Muscle of leg (tissue), 3 donors: ENCODE measurements at regions not wholly inside any gene's neighbourhood (a gene's known extent, or its start where the extent isn't known, plus 50 kb on each side); places are given as distances from the start of the nearest gene placed in this dataset.
A peak's percentile ranks its signal among the peaks of the same experiment; 100 is the strongest.

Experiments used
- DNase-seq: peaks from one replicate; pipeline ENCODE4 v3.0.0; 2013
- H3K27ac ChIP-seq: one replicate; pipeline ENCODE4 v1.5.1; 2013; ENCODE audit warnings: mild to moderate bottlenecking, low read length, control low read depth
- H3K27me3 ChIP-seq: one replicate; pipeline ENCODE4 v1.6.1; 2013; ENCODE audit warnings: low read length; ENCODE audit not compliant: control insufficient read depth, insufficient read depth
- H3K36me3 ChIP-seq: one replicate; pipeline ENCODE4 v1.6.1; 2013; ENCODE audit warnings: low read length; ENCODE audit not compliant: control insufficient read depth, insufficient read depth
- H3K4me1 ChIP-seq: one replicate; pipeline ENCODE4 v1.6.1; 2013; ENCODE audit warnings: low read length; ENCODE audit not compliant: control insufficient read depth, insufficient read depth
- H3K4me3 ChIP-seq: one replicate; pipeline ENCODE4 v1.5.1; 2013; ENCODE audit warnings: low read length, control low read depth
- H3K9me3 ChIP-seq: replicated peaks from 2 replicates; pipeline ENCODE4 v1.6.1; 2013; ENCODE audit warnings: low read depth, low read length; ENCODE audit not compliant: control insufficient read depth
- WGBS: methylation state at CpG from one replicate; pipeline ENCODE4 v1.1.5; 2013; ENCODE audit warnings: missing lambda C conversion rate; ENCODE audit not compliant: insufficient coverage; 5-methylcytosine and 5-hydroxymethylcytosine counted together

GRCh38 chr15:95601525-95601924 is 729.0 kb upstream of the NR2F2 start:
- WGBS = no CpG with 5 or more reads among the region's 5 CpGs
- Histone ChIP-seq H3K4me3 (no peak overlapping the region), H3K9me3 (no peaks in the 10 kb centered on the region), H3K4me1 (peaks cover 7% of the 10 kb centered on the region), H3K36me3 (no peaks in the 10 kb centered on the region), H3K27me3 (no peaks in the 10 kb centered on the region), H3K27ac (no peak overlapping the region)
- DNase-seq = no peak

GRCh38 chr15:95603802-95604201 is 726.7 kb upstream of the NR2F2 start:
- H3K9me3 ChIP-seq = no peaks in the 10 kb centered on the region
- H3K27me3 ChIP-seq = no peaks in the 10 kb centered on the region
- no peak overlapping the region for H3K4me3 ChIP-seq
- 52% methylated on average over 3 of the region's 8 CpGs for WGBS
- DNase-seq = peak; percentile 92
- H3K27ac ChIP-seq = peak overlapping the region; percentile 67
- H3K36me3 ChIP-seq = no peaks in the 10 kb centered on the region
- H3K4me1 ChIP-seq = peaks cover 4% of the 10 kb centered on the region

GRCh38 chr15:95604634-95605036 is 725.9 kb upstream of the NR2F2 start:
- Histone ChIP-seq H3K27ac (peak overlapping the region; percentile 67), H3K36me3 (no peaks in the 10 kb centered on the region), H3K4me1 (peaks cover 4% of the 10 kb centered on the region), H3K27me3 (no peaks in the 10 kb centered on the region), H3K4me3 (no peak overlapping the region), H3K9me3 (no peaks in the 10 kb centered on the region)
- DNase-seq = peak; percentile 97
- no CpG with 5 or more reads among the region's 1 CpG for WGBS

DNA sequence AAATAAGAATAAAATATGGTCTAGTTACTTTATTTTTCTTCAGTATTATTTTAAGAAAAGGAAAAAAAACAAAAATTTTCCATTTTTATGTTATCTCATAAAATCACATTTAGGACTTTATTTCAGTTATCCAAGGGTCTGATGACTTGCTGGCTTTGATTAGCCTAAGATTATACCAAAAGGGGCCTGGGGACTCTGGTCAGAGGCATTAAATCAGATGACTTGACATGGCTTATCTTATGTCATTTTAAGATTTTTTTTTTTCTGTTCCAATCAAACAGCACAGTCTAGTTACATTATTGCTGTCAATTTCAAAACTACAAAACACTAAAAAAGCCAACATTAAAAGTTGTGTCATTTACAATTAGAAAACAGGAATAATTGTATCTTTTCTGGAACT is 725.4 kb upstream of the NR2F2 start:
- peaks cover 4% of the 10 kb centered on the region for H3K4me1 ChIP-seq
- H3K27ac ChIP-seq = peak overlapping the region; percentile 8
- no peak for DNase-seq
- no peaks in the 10 kb centered on the region for H3K27me3 ChIP-seq
- no peaks in the 10 kb centered on the region for H3K36me3 ChIP-seq
- no peaks in the 10 kb centered on the region for H3K9me3 ChIP-seq
- H3K4me3 ChIP-seq = no peak overlapping the region

GRCh38 chr15:95606551-95606950 is 723.9 kb upstream of the NR2F2 start:
- Histone ChIP-seq H3K36me3 (no peaks in the 10 kb centered on the region), H3K4me1 (peaks cover 4% of the 10 kb centered on the region), H3K4me3 (no peak overlapping the region), H3K9me3 (no peaks in the 10 kb centered on the region), H3K27ac (no peak overlapping the region), H3K27me3 (no peaks in the 10 kb centered on the region)
- DNase-seq = no peak
- WGBS = no CpG with 5 or more reads among the region's 2 CpGs

DNA sequence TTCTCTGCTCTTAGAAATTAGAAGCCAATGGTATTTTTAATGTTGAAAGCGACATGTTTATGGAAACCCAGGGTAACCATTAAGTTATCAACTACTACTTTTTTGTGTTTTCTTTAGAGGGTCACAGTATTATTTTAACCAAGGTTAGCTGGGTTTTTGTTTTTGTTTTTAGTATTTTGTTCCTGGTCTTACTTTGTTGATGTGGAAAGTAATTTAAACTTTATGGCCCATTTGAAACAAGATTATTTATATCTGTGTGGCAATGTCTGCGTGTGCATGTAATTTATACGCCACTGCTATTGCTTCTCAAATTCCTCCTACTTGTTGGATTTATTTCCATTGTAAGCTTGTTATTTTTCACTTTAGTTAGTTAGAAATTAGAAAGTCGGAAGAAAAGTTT is 722.1 kb upstream of the NR2F2 start:
- no peak overlapping the region for H3K27ac ChIP-seq
- no peaks in the 10 kb centered on the region for H3K9me3 ChIP-seq
- no peak for DNase-seq
- H3K4me1 ChIP-seq = peaks cover 4% of the 10 kb centered on the region
- no peaks in the 10 kb centered on the region for H3K27me3 ChIP-seq
- H3K36me3 ChIP-seq = no peaks in the 10 kb centered on the region
- no CpG with 5 or more reads among the region's 4 CpGs for WGBS
- H3K4me3 ChIP-seq = no peak overlapping the region

DNA sequence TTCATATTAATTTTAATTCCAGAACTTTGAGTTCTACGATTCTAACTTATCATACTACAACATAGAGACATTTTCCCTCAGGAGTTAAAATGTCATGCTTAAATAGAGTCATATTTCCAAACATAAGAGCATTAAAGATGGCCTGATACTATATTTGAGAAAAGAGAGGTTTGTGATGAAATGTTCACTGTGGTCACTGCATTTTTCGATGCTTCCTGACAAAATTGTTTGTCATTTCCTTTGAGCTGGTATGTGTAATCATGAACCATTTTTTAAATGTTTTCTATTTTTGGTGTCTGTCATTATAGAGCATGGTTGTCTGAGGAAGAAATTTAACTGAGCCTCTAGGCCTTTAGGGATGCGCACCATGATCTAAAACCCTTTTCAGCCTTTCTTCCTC is 721.4 kb upstream of the NR2F2 start:
- WGBS = no CpG with 5 or more reads among the region's 3 CpGs
- Histone ChIP-seq H3K36me3 (no peaks in the 10 kb centered on the region), H3K4me1 (peaks cover 2% of the 10 kb centered on the region), H3K27me3 (no peaks in the 10 kb centered on the region), H3K27ac (no peak overlapping the region), H3K4me3 (no peak overlapping the region), H3K9me3 (no peaks in the 10 kb centered on the region)
- no peak for DNase-seq

GRCh38 chr15:95610945-95611344 is 719.6 kb upstream of the NR2F2 start:
- 100% methylated on average over 1 of the region's 2 CpGs for WGBS

DNA sequence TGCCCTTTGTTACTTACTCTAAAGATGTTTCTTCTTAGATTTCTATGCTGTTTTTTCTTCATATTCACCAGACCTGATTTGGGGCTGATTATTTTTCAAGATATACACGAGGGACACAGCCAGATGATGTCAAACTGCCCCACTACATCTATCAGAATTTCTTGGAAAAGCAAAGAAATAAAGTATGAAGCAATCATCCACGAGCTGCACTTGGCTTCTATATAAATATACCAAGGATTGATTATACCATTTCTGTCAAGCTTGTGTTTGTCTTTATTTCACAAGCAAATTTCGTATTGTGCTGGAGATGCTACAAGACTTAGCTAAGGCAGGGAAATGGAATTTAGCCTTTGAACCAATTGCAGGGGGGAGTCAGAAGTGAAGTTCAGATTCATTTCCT is 715.1 kb upstream of the NR2F2 start:
- Histone ChIP-seq H3K4me3 (no peak overlapping the region), H3K4me1 (peaks cover 2% of the 10 kb centered on the region), H3K9me3 (no peaks in the 10 kb centered on the region), H3K27ac (no peak overlapping the region), H3K27me3 (no peaks in the 10 kb centered on the region), H3K36me3 (no peaks in the 10 kb centered on the region)
- no peak for DNase-seq
- no CpG with 5 or more reads among the region's 3 CpGs for WGBS

More at GRCh38 chr15:95610945-95611344, 719.6 kb upstream of the NR2F2 start:
- Histone ChIP-seq H3K9me3 (no peaks in the 10 kb centered on the region), H3K27ac (no peak overlapping the region), H3K4me3 (no peak overlapping the region), H3K27me3 (no peaks in the 10 kb centered on the region), H3K36me3 (no peaks in the 10 kb centered on the region), H3K4me1 (peaks cover 2% of the 10 kb centered on the region)
- no peak for DNase-seq

GRCh38 chr15:95616306-95616705 is 714.2 kb upstream of the NR2F2 start:
- WGBS = 85% methylated on average over 2 of the region's 2 CpGs
- Histone ChIP-seq H3K4me3 (no peak overlapping the region), H3K36me3 (no peaks in the 10 kb centered on the region)

DNA sequence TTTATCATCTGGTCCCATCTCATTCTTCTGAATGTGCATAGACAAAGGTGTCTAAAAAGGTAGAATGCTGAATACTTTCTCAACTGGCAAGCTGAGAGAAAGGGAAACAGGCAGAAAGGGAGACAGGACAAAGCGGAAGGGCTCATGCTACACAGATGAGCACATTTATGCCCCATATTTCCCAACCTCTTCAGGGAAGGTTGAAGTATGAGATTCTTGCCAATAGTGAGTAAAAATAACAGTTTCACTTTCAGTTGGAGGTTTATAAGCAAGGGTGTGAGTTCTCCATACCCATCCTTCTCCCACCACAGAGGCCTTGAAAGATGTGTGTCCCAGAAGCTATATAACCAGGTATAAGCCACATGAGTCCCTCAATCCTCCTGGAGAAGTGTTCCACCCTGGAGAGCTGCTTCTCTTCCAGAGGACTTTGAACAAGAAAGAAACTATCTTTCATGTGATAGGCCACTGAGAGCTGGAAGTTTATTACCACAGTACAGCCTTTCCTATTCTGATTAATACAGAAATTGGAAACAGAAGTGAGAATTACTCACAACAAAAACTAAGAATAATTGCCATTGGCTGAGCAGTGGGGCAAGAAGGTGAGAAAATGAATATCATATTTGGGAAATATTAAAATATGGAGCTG is 709.4 kb upstream of the NR2F2 start:
- Histone ChIP-seq H3K27me3 (no peaks in the 10 kb centered on the region), H3K9me3 (peaks cover 2% of the 10 kb centered on the region), H3K27ac (no peak overlapping the region), H3K36me3 (no peaks in the 10 kb centered on the region), H3K4me1 (no peaks in the 10 kb centered on the region), H3K4me3 (no peak overlapping the region)
- DNase-seq = no peak
- no CpG with 5 or more reads among the region's 1 CpG for WGBS

More at GRCh38 chr15:95616306-95616705, 714.2 kb upstream of the NR2F2 start:
- Histone ChIP-seq H3K27ac (no peak overlapping the region), H3K4me1 (peaks cover 2% of the 10 kb centered on the region), H3K9me3 (no peaks in the 10 kb centered on the region), H3K27me3 (no peaks in the 10 kb centered on the region)
- DNase-seq = no peak
